IPS-18a (cell line): ENCODE measurements at regions not wholly inside any gene's neighbourhood (a gene's known extent, or its start where the extent isn't known, plus 50 kb on each side); places are given as distances from the start of the nearest gene placed in this dataset.

Experiments used
- H3K27ac ChIP-seq: one replicate; pipeline ENCODE4 v1.5.1; 2013; ENCODE audit warnings: low read length
- H3K27me3 ChIP-seq: one replicate; pipeline ENCODE4 v1.6.1; 2013; ENCODE audit warnings: mild to moderate bottlenecking, low read length; ENCODE audit not compliant: control insufficient read depth, insufficient read depth
- H3K36me3 ChIP-seq: one replicate; pipeline ENCODE4 v1.6.1; 2013; ENCODE audit warnings: low read depth, low read length; ENCODE audit not compliant: control insufficient read depth
- H3K4me1 ChIP-seq: one replicate; pipeline ENCODE4 v1.6.1; 2013; ENCODE audit warnings: low read depth, low read length; ENCODE audit not compliant: control insufficient read depth
- H3K4me3 ChIP-seq: one replicate; pipeline ENCODE4 v1.5.1; 2013; ENCODE audit warnings: low read length
- H3K9ac ChIP-seq: one replicate; pipeline ENCODE4 v1.6.1; 2013; ENCODE audit warnings: mild to moderate bottlenecking, low read length, moderate library complexity
- H3K9me3 ChIP-seq: one replicate; pipeline ENCODE4 v1.6.1; 2013; ENCODE audit warnings: low read depth, low read length; ENCODE audit not compliant: control insufficient read depth

GRCh38 chr10:4568086-4568485 is 257.9 kb upstream of the AKR1E2 start:
- no peaks in the 10 kb centered on the region for H3K27me3 ChIP-seq
- no peaks in the 10 kb centered on the region for H3K36me3 ChIP-seq
- no peak overlapping the region for H3K27ac ChIP-seq
- no peak overlapping the region for H3K4me3 ChIP-seq
- no peaks in the 10 kb centered on the region for H3K4me1 ChIP-seq
- H3K9me3 ChIP-seq: no peaks in the 10 kb centered on the region
- no peak overlapping the region for H3K9ac ChIP-seq

- H3K9me3 ChIP-seq: no peaks in the 10 kb centered on the region
- H3K27me3 ChIP-seq: no peaks in the 10 kb centered on the region
- H3K36me3 ChIP-seq: no peaks in the 10 kb centered on the region
- no peak overlapping the region for H3K9ac ChIP-seq
- no peaks in the 10 kb centered on the region for H3K4me1 ChIP-seq
- no peak overlapping the region for H3K4me3 ChIP-seq
- H3K27ac ChIP-seq: no peak overlapping the region
These were observed 258.4 kb upstream of the AKR1E2 start for GRCh38 chr10:4567637-4568036.

GRCh38 chr10:4566011-4566410 is 260.0 kb upstream of the AKR1E2 start:
- no peaks in the 10 kb centered on the region for H3K4me1 ChIP-seq
- no peak overlapping the region for H3K9ac ChIP-seq
- no peak overlapping the region for H3K27ac ChIP-seq
- no peak overlapping the region for H3K4me3 ChIP-seq
- H3K27me3 ChIP-seq: no peaks in the 10 kb centered on the region
- H3K9me3 ChIP-seq: no peaks in the 10 kb centered on the region
- H3K36me3 ChIP-seq: no peaks in the 10 kb centered on the region

GRCh38 chr10:4561296-4561695 is 264.7 kb upstream of the AKR1E2 start:
- H3K4me1 ChIP-seq: no peaks in the 10 kb centered on the region
- no peak overlapping the region for H3K4me3 ChIP-seq
- no peaks in the 10 kb centered on the region for H3K9me3 ChIP-seq
- no peaks in the 10 kb centered on the region for H3K27me3 ChIP-seq
- no peak overlapping the region for H3K9ac ChIP-seq
- no peaks in the 10 kb centered on the region for H3K36me3 ChIP-seq
- H3K27ac ChIP-seq: no peak overlapping the region

- Histone ChIP-seq H3K4me1 (no peaks in the 10 kb centered on the region), H3K36me3 (no peaks in the 10 kb centered on the region), H3K9ac (no peak overlapping the region), H3K4me3 (no peak overlapping the region), H3K9me3 (no peaks in the 10 kb centered on the region), H3K27ac (no peak overlapping the region), H3K27me3 (no peaks in the 10 kb centered on the region)
These were observed 268.5 kb upstream of the AKR1E2 start for GRCh38 chr10:4557469-4557868.

- H3K9me3 ChIP-seq: no peaks in the 10 kb centered on the region
These were observed 269.5 kb upstream of the AKR1E2 start for GRCh38 chr10:4556527-4556926.

GRCh38 chr10:4555920-4556319 is 270.1 kb upstream of the AKR1E2 start:
- Histone ChIP-seq H3K27ac (no peak overlapping the region), H3K9me3 (no peaks in the 10 kb centered on the region), H3K4me1 (no peaks in the 10 kb centered on the region), H3K9ac (no peak overlapping the region), H3K27me3 (no peaks in the 10 kb centered on the region), H3K36me3 (no peaks in the 10 kb centered on the region), H3K4me3 (no peak overlapping the region)

More at GRCh38 chr10:4556527-4556926, 269.5 kb upstream of the AKR1E2 start:
- no peak overlapping the region for H3K4me3 ChIP-seq
- H3K27me3 ChIP-seq: no peaks in the 10 kb centered on the region
- no peaks in the 10 kb centered on the region for H3K36me3 ChIP-seq
- H3K4me1 ChIP-seq: no peaks in the 10 kb centered on the region
- H3K27ac ChIP-seq: no peak overlapping the region
- no peak overlapping the region for H3K9ac ChIP-seq

- Histone ChIP-seq H3K27me3 (no peaks in the 10 kb centered on the region), H3K4me3 (no peak overlapping the region), H3K9ac (no peak overlapping the region), H3K27ac (no peak overlapping the region), H3K4me1 (no peaks in the 10 kb centered on the region), H3K36me3 (no peaks in the 10 kb centered on the region), H3K9me3 (no peaks in the 10 kb centered on the region)
These were observed 276.8 kb upstream of the AKR1E2 start for GRCh38 chr10:4549139-4549653.

GRCh38 chr10:4546931-4547330 is 279.1 kb upstream of the AKR1E2 start:
- H3K9ac ChIP-seq: no peak overlapping the region
- H3K4me1 ChIP-seq: no peaks in the 10 kb centered on the region
- no peaks in the 10 kb centered on the region for H3K9me3 ChIP-seq
- H3K4me3 ChIP-seq: no peak overlapping the region
- H3K27me3 ChIP-seq: no peaks in the 10 kb centered on the region
- no peaks in the 10 kb centered on the region for H3K36me3 ChIP-seq
- H3K27ac ChIP-seq: no peak overlapping the region

GRCh38 chr10:4546500-4546899 is 279.5 kb upstream of the AKR1E2 start:
- no peak overlapping the region for H3K27ac ChIP-seq
- no peaks in the 10 kb centered on the region for H3K36me3 ChIP-seq
- no peak overlapping the region for H3K9ac ChIP-seq
- no peaks in the 10 kb centered on the region for H3K4me1 ChIP-seq
- H3K27me3 ChIP-seq: no peaks in the 10 kb centered on the region
- no peaks in the 10 kb centered on the region for H3K9me3 ChIP-seq
- no peak overlapping the region for H3K4me3 ChIP-seq

GRCh38 chr10:4545062-4545461 is 280.9 kb upstream of the AKR1E2 start:
- no peak overlapping the region for H3K27ac ChIP-seq
- H3K27me3 ChIP-seq: no peaks in the 10 kb centered on the region

GRCh38 chr10:4543938-4544533 is 282.0 kb upstream of the AKR1E2 start:
- Histone ChIP-seq H3K4me3 (no peak overlapping the region), H3K27ac (no peak overlapping the region), H3K27me3 (no peaks in the 10 kb centered on the region), H3K36me3 (no peaks in the 10 kb centered on the region), H3K4me1 (no peaks in the 10 kb centered on the region), H3K9ac (no peak overlapping the region), H3K9me3 (no peaks in the 10 kb centered on the region)

More at GRCh38 chr10:4545062-4545461, 280.9 kb upstream of the AKR1E2 start:
- Histone ChIP-seq H3K36me3 (no peaks in the 10 kb centered on the region), H3K4me1 (no peaks in the 10 kb centered on the region), H3K9ac (no peak overlapping the region), H3K9me3 (no peaks in the 10 kb centered on the region), H3K4me3 (no peak overlapping the region)
